Epidermal melanocyte (primary cell): ENCODE measurements at regions not wholly inside any gene's neighbourhood (a gene's known extent, or its start where the extent isn't known, plus 50 kb on each side); places are given as distances from the start of the nearest gene placed in this dataset.

Experiments
- DNase-seq: peaks from one replicate; pipeline ENCODE4 v3.0.0; 2011; ENCODE audit warnings: low spot score; ENCODE audit not compliant: insufficient read length

GRCh38 chr16:6528217-6528616 is 804.4 kb upstream of the RBFOX1 start:
- no peak for DNase-seq

GRCh38 chr16:6527646-6528045 is 805.0 kb upstream of the RBFOX1 start:
- DNase-seq: no peak

GRCh38 chr16:6524501-6524900 is 808.1 kb upstream of the RBFOX1 start:
- no peak for DNase-seq

- no peak for DNase-seq
These were observed 815.5 kb upstream of the RBFOX1 start for GRCh38 chr16:6517020-6517720.

- no peak for DNase-seq
These were observed 820.1 kb upstream of the RBFOX1 start for GRCh38 chr16:6512512-6512911.

- DNase-seq: no peak
These were observed 822.4 kb upstream of the RBFOX1 start for GRCh38 chr16:6510261-6510660.

- DNase-seq: no peak
These were observed 833.2 kb upstream of the RBFOX1 start for GRCh38 chr16:6499413-6499812.

GRCh38 chr16:6498858-6499257 is 833.8 kb upstream of the RBFOX1 start:
- no peak for DNase-seq

- no peak for DNase-seq
These were observed 835.6 kb upstream of the RBFOX1 start for GRCh38 chr16:6496996-6497395.

- DNase-seq: no peak
These were observed 837.0 kb upstream of the RBFOX1 start for GRCh38 chr16:6495486-6496210.

- no peak for DNase-seq
These were observed 837.9 kb upstream of the RBFOX1 start for GRCh38 chr16:6494716-6495115.

- DNase-seq: no peak
These were observed 839.1 kb upstream of the RBFOX1 start for GRCh38 chr16:6493555-6493954.

- DNase-seq: no peak
These were observed 839.9 kb upstream of the RBFOX1 start for GRCh38 chr16:6492742-6493141.

- DNase-seq: no peak
These were observed 847.7 kb upstream of the RBFOX1 start for GRCh38 chr16:6484935-6485334.

GRCh38 chr16:6484081-6484480 is 848.6 kb upstream of the RBFOX1 start:
- no peak for DNase-seq

GRCh38 chr16:6483469-6484033 is 849.1 kb upstream of the RBFOX1 start:
- no peak for DNase-seq

- DNase-seq: no peak
These were observed 849.8 kb upstream of the RBFOX1 start for GRCh38 chr16:6482696-6483468.

- DNase-seq: no peak
These were observed 850.8 kb upstream of the RBFOX1 start for GRCh38 chr16:6481894-6482293.

GRCh38 chr16:6453742-6454141 is 878.9 kb upstream of the RBFOX1 start:
- no peak for DNase-seq

GRCh38 chr16:6447021-6447790 is 885.4 kb upstream of the RBFOX1 start:
- no peak for DNase-seq

GRCh38 chr16:6446370-6446769 is 886.3 kb upstream of the RBFOX1 start:
- no peak for DNase-seq
